Suprapubic skin (tissue), 4 donors: ENCODE measurements at regions not wholly inside any gene's neighbourhood (a gene's known extent, or its start where the extent isn't known, plus 50 kb on each side); places are given as distances from the start of the nearest gene placed in this dataset.

Experiments
- DNase-seq, 2 donors: peaks; one replicate each; pipeline ENCODE4 v3.0.0-alpha.2; 2019; ENCODE audit warnings: low spot score in 2 of 2
- H3K27ac ChIP-seq: fragments of 200-600 bp; sonication (generic); one replicate; pipeline ENCODE4 v1.5.1; 2019
- H3K27me3 ChIP-seq: fragments of 200-600 bp; sonication (generic); one replicate; pipeline ENCODE4 v1.5.1; 2019
- H3K36me3 ChIP-seq: fragments of 200-600 bp; sonication (generic); one replicate; pipeline ENCODE4 v1.5.1; 2019
- H3K4me1 ChIP-seq: fragments of 200-600 bp; sonication (generic); one replicate; pipeline ENCODE4 v1.5.1; 2019
- H3K4me3 ChIP-seq: fragments of 200-600 bp; sonication (generic); one replicate; pipeline ENCODE4 v1.5.1; 2019; ENCODE audit warnings: mild to moderate bottlenecking
- H3K9me3 ChIP-seq: fragments of 200-600 bp; sonication (generic); one replicate; pipeline ENCODE4 v1.5.1; 2019
- EP300 ChIP-seq: sonication (generic); formaldehyde crosslinking; IDR thresholded peaks from one replicate; pipeline ENCODE4 v1.6.1; 2017; ENCODE audit warnings: antibody characterized with exemption
- POLR2A ChIP-seq, 2 donors: fragments of 450-650 bp; IDR thresholded peaks; one replicate each; pipeline ENCODE4 v1.6.1; 2017; ENCODE audit warnings: antibody characterized with exemption in 2 of 2, mild to moderate bottlenecking in 2 of 2, moderate library complexity in 2 of 2
- POLR2AphosphoS5 ChIP-seq, 3 donors: sonication (generic); formaldehyde crosslinking; IDR thresholded peaks; one replicate each; pipeline ENCODE4 v1.6.1; 2017; ENCODE audit warnings: antibody characterized with exemption in 3 of 3
- WGBS: methylation state at CpG from one replicate; pipeline ENCODE4 v1.1.5; 2018; 5-methylcytosine and 5-hydroxymethylcytosine counted together
- TF ChIP-seq, protein P1 (sequence below), 2 donors: fragments of 200-600 bp in 1 of 2; fragments of 450-650 bp in 1 of 2; sonication (generic) in 1 of 2; IDR thresholded peaks; one replicate each; pipeline ENCODE4 v1.5.1; 2016 to 2019; ENCODE audit warnings: antibody characterized with exemption in 2 of 2, mild to moderate bottlenecking in 1 of 2, moderate library complexity in 1 of 2

DNA sequence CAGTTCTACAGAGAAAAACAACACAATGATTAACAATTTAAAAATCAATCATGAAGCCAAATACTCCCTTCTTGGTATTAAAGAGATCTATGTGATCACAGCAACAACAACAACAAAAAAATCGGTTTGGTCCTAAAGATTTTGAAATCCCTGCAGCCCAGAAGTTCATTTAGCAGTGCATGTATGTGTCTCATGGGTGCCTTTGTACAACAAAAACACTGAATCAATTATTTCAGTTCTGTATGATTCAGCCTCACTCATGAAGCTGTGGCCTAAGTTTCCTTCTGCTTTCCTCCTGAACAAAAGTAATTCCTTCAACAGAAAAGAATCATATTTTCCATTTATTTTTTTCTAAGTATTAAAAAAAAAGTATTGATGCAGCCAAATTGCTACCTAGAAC lies 393.4 kb upstream of the NDST3 start:
- Histone ChIP-seq H3K27me3 (no peaks in the 10 kb centered on the region), H3K4me3 (no peak overlapping the region), H3K27ac (no peak overlapping the region), H3K36me3 (no peaks in the 10 kb centered on the region), H3K9me3 (no peaks in the 10 kb centered on the region), H3K4me1 (no peaks in the 10 kb centered on the region)
- TF ChIP-seq, protein P1, sequence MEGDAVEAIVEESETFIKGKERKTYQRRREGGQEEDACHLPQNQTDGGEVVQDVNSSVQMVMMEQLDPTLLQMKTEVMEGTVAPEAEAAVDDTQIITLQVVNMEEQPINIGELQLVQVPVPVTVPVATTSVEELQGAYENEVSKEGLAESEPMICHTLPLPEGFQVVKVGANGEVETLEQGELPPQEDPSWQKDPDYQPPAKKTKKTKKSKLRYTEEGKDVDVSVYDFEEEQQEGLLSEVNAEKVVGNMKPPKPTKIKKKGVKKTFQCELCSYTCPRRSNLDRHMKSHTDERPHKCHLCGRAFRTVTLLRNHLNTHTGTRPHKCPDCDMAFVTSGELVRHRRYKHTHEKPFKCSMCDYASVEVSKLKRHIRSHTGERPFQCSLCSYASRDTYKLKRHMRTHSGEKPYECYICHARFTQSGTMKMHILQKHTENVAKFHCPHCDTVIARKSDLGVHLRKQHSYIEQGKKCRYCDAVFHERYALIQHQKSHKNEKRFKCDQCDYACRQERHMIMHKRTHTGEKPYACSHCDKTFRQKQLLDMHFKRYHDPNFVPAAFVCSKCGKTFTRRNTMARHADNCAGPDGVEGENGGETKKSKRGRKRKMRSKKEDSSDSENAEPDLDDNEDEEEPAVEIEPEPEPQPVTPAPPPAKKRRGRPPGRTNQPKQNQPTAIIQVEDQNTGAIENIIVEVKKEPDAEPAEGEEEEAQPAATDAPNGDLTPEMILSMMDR (IDR thresholded peaks at IDR 0.05), result no peak
- TF ChIP-seq EP300 (no peak), POLR2A (IDR thresholded peaks at IDR 0.05) (no peak), POLR2AphosphoS5 (IDR thresholded peaks at IDR 0.05) (no peak)
- WGBS, result 39% methylated on average over 1 of the region's 1 CpG
- DNase-seq, result no peak

GRCh38 chr4:117641519-117641918 lies 392.8 kb upstream of the NDST3 start:
- DNase-seq, result no peak
- TF ChIP-seq, protein P1 (IDR thresholded peaks at IDR 0.05), result no peak
- TF ChIP-seq POLR2AphosphoS5 (IDR thresholded peaks at IDR 0.05) (no peak), EP300 (no peak), POLR2A (IDR thresholded peaks at IDR 0.05) (no peak)
- Histone ChIP-seq H3K27me3 (no peaks in the 10 kb centered on the region), H3K9me3 (peaks cover 5% of the 10 kb centered on the region), H3K36me3 (no peaks in the 10 kb centered on the region), H3K4me1 (no peaks in the 10 kb centered on the region), H3K27ac (no peak overlapping the region), H3K4me3 (no peak overlapping the region)
- 68% methylated on average over 3 of the region's 3 CpGs for WGBS

- Histone ChIP-seq H3K27ac (no peak overlapping the region), H3K36me3 (no peaks in the 10 kb centered on the region), H3K4me3 (no peak overlapping the region), H3K27me3 (no peaks in the 10 kb centered on the region), H3K9me3 (peaks cover 6% of the 10 kb centered on the region), H3K4me1 (no peaks in the 10 kb centered on the region)
- TF ChIP-seq EP300, result no peak
- TF ChIP-seq, protein P1 (IDR thresholded peaks at IDR 0.05), result no peak
- TF ChIP-seq POLR2AphosphoS5 (IDR thresholded peaks at IDR 0.05), result no peak
- TF ChIP-seq POLR2A (IDR thresholded peaks at IDR 0.05), result no peak
- 19% methylated on average over 2 of the region's 2 CpGs for WGBS
- DNase-seq, result no peak
Observed at GRCh38 chr4:117654079-117654478, 380.2 kb upstream of the NDST3 start.

DNA sequence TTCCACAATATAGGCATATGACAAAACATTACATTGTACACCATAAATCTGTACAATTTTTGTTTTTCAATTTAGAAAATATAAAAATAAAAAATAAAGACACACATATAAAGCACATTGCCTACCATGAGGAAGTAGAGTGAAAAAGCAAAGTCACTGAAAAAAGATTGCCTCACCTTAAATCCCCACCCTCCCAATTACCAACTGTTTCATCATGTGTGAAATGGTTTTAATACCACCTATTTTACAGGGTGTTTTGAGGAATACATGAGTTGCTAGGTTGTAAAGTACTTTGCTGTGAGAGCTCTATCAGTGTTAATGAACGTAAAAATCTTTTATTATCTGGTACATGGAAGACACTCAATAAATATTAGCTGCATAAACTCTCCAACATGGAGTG lies 373.6 kb upstream of the NDST3 start:
- H3K9me3 ChIP-seq, result no peaks in the 10 kb centered on the region
- H3K27ac ChIP-seq, result no peak overlapping the region
- 88% methylated on average over 1 of the region's 1 CpG for WGBS
- no peaks in the 10 kb centered on the region for H3K27me3 ChIP-seq
- TF ChIP-seq EP300, result no peak
- TF ChIP-seq POLR2A (IDR thresholded peaks at IDR 0.05), result no peak
- TF ChIP-seq, protein P1 (IDR thresholded peaks at IDR 0.05), result no peak
- TF ChIP-seq POLR2AphosphoS5 (IDR thresholded peaks at IDR 0.05), result no peak
- DNase-seq, result no peak
- no peaks in the 10 kb centered on the region for H3K4me1 ChIP-seq
- no peaks in the 10 kb centered on the region for H3K36me3 ChIP-seq
- H3K4me3 ChIP-seq, result no peak overlapping the region

- TF ChIP-seq POLR2AphosphoS5 (IDR thresholded peaks at IDR 0.05), result no peak
- no peak for TF ChIP-seq EP300
- no peak for TF ChIP-seq POLR2A (IDR thresholded peaks at IDR 0.05)
- TF ChIP-seq, protein P1 (IDR thresholded peaks at IDR 0.05), result no peak
- 79% methylated on average over 2 of the region's 2 CpGs for WGBS
- Histone ChIP-seq H3K4me3 (no peak overlapping the region), H3K27ac (no peak overlapping the region), H3K4me1 (no peaks in the 10 kb centered on the region), H3K9me3 (no peaks in the 10 kb centered on the region), H3K36me3 (no peaks in the 10 kb centered on the region), H3K27me3 (no peaks in the 10 kb centered on the region)
- DNase-seq, result no peak
Observed at GRCh38 chr4:117661091-117662072, 372.9 kb upstream of the NDST3 start.
